PC-3 (cell line): ENCODE measurements at regions not wholly inside any gene's neighbourhood (a gene's known extent, or its start where the extent isn't known, plus 50 kb on each side); places are given as distances from the start of the nearest gene placed in this dataset.

Experiments
- ATAC-seq: fragments of 200-7000 bp; cut with Tn5 transposase; 2 replicates; pipeline ENCODE4 v1.9.1; 2020; ENCODE audit warnings: mild to moderate bottlenecking, moderate library complexity
- BruUV-seq: library from RNA; stranded (reverse); fragments of 400-500 nt; replicated peaks from 2 replicates; lab custom pipeline; 2021; lab: Mats Ljungman, UMichigan
- CTCF ChIA-PET: fragments of 300-600 bp; sonication (Branson Sonifier 250); formaldehyde crosslinking; loops from one replicate; lab custom pipeline; 2022; ENCODE audit warnings: antibody characterized with exemption; lab: Charles Lee
- POLR2A ChIA-PET: fragments of 300-600 bp; sonication (Branson Sonifier 250); formaldehyde crosslinking; loops from one replicate; lab custom pipeline; 2022; ENCODE audit warnings: antibody characterized with exemption; ENCODE audit not compliant: unreplicated experiment; lab: Charles Lee
- DNase-seq: peaks from one replicate; pipeline ENCODE4 v3.0.0-alpha.2; 2015
- H2AFZ ChIP-seq: fragments of 300-600 bp; sonication (generic); 2 replicates; pipeline ENCODE4 v1.6.0; 2016; ENCODE audit warnings: antibody characterized with exemption, low read length
- H3F3A ChIP-seq: fragments of 300-600 bp; sonication (generic); one replicate; pipeline ENCODE4 v1.6.0; 2017; ENCODE audit warnings: antibody characterized with exemption, low read length, control low read depth, mild to moderate bottlenecking; ENCODE audit not compliant: unreplicated experiment
- H3K27ac ChIP-seq: fragments of 300-600 bp; sonication (generic); 2 replicates; pipeline ENCODE4 v1.5.1; 2016; ENCODE audit warnings: mild to moderate bottlenecking, low read length
- H3K27me3 ChIP-seq: fragments of 300-600 bp; sonication (generic); 2 replicates; pipeline ENCODE4 v1.6.1; 2016; ENCODE audit warnings: low read length, mixed read lengths
- H3K36me3 ChIP-seq: fragments of 300-600 bp; sonication (generic); 2 replicates; pipeline ENCODE4 v1.6.1; 2016; ENCODE audit warnings: low read depth, mixed run types, low read length, mixed read lengths
- H3K4me1 ChIP-seq: fragments of 300-600 bp; sonication (generic); 2 replicates; pipeline ENCODE4 v1.5.1; 2016; ENCODE audit warnings: low read length; ENCODE audit not compliant: insufficient read depth
- H3K4me2 ChIP-seq: fragments of 300-600 bp; sonication (generic); 2 replicates; pipeline ENCODE4 v1.6.0; 2016; ENCODE audit warnings: low read length
- H3K4me3 ChIP-seq: fragments of 300-600 bp; sonication (generic); 2 replicates; pipeline ENCODE4 v1.5.1; 2016; ENCODE audit warnings: mild to moderate bottlenecking, low read length, mixed read lengths
- H3K79me2 ChIP-seq: fragments of 300-600 bp; sonication (generic); 2 replicates; pipeline ENCODE4 v1.6.1; 2017; ENCODE audit warnings: low read length, mixed read lengths
- H3K9ac ChIP-seq: fragments of 300-600 bp; sonication (generic); 2 replicates; pipeline ENCODE4 v1.6.0; 2016; ENCODE audit warnings: mild to moderate bottlenecking, low read length
- H3K9me2 ChIP-seq: fragments of 300-600 bp; sonication (generic); replicated peaks from 2 replicates; pipeline ENCODE4 v1.6.1; 2016; ENCODE audit warnings: mixed run types, low read length, mixed read lengths
- H3K9me3 ChIP-seq: fragments of 300-600 bp; sonication (generic); 2 replicates; pipeline ENCODE4 v1.6.1; 2016; ENCODE audit warnings: low read length, mixed read lengths
- H4K20me1 ChIP-seq: fragments of 300-600 bp; sonication (generic); 2 replicates; pipeline ENCODE4 v1.6.1; 2016; ENCODE audit warnings: low read length, mixed read lengths
- EZH2 ChIP-seq: fragments of 300-600 bp; sonication (generic); IDR thresholded peaks from one replicate; pipeline ENCODE4 v1.6.1; 2017; ENCODE audit warnings: antibody characterized with exemption, mild to moderate bottlenecking, low read length; ENCODE audit not compliant: unreplicated experiment
- EZH2phosphoT487 ChIP-seq: fragments of 300-600 bp; sonication (generic); IDR thresholded peaks from 2 replicates; pipeline ENCODE4 v1.6.1; 2018; ENCODE audit warnings: mild to moderate bottlenecking, antibody characterized with exemption, low read length, borderline replicate concordance
- intact Hi-C: fragments of 100-400 bp; cut with micrococcal nuclease; formaldehyde crosslinking; loops from 2 replicates; pipeline ENCODE4 v1.9.0; 2023
- TF ChIP-seq, protein P1 (sequence below): fragments of 300-600 bp; sonication (generic); conservative IDR thresholded peaks from 2 replicates; pipeline ENCODE4 v1.5.1; 2017; ENCODE audit warnings: antibody characterized with exemption, low read depth, mild to moderate bottlenecking, low read length

DNA sequence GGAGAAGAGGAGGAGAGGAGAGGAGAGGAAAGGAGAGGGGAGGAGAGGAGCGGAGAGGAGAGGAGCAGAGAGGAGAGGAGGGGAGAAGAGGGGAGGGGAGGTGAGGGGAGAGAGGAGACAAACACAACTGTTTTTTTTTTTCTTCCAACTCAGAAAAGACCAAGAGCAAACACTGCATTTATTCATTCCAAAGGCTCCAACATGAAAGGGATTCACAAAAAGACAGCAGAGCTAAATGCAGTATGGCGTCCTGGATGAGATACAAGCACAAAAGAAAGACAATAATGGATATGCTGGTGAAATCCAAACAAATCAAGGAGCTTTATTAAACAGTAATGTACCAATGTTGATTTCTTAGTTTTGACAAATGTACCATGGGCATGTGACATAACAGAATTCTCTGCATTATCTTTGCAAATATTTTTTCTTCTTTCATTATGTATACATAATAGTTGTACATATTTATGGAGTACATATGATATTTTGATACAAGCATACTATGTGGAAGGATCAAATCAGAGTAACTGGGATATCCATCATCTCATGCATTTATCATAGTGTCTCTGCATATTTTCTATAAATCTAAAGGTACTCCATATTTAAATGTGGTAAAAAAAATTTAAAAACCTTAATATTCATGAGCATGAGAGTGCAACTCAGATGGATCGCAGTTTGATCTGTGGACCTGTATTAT is 204.6 kb downstream of the CBLN4 start:
- Histone ChIP-seq H3K36me3 (no peaks in the 10 kb centered on the region), H3F3A (no peaks in the 10 kb centered on the region), H3K4me2 (no peak overlapping the region), H3K9me3 (peaks cover 22% of the 10 kb centered on the region), H3K27me3 (no peaks in the 10 kb centered on the region), H2AFZ (no peak overlapping the region), H3K79me2 (no peaks in the 10 kb centered on the region), H3K4me1 (no peaks in the 10 kb centered on the region), H3K9me2 (no peaks in the 10 kb centered on the region), H3K27ac (no peak overlapping the region), H3K4me3 (no peak overlapping the region), H3K9ac (no peak overlapping the region), H4K20me1 (no peaks in the 10 kb centered on the region)
- DNase-seq: no peak
- TF ChIP-seq, protein P1, sequence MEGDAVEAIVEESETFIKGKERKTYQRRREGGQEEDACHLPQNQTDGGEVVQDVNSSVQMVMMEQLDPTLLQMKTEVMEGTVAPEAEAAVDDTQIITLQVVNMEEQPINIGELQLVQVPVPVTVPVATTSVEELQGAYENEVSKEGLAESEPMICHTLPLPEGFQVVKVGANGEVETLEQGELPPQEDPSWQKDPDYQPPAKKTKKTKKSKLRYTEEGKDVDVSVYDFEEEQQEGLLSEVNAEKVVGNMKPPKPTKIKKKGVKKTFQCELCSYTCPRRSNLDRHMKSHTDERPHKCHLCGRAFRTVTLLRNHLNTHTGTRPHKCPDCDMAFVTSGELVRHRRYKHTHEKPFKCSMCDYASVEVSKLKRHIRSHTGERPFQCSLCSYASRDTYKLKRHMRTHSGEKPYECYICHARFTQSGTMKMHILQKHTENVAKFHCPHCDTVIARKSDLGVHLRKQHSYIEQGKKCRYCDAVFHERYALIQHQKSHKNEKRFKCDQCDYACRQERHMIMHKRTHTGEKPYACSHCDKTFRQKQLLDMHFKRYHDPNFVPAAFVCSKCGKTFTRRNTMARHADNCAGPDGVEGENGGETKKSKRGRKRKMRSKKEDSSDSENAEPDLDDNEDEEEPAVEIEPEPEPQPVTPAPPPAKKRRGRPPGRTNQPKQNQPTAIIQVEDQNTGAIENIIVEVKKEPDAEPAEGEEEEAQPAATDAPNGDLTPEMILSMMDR: no peak
- TF ChIP-seq EZH2phosphoT487 (no peak), EZH2 (no peak)
- intact Hi-C loops: no loop called here
- POLR2A ChIA-PET: no interaction called here
- BruUV-seq: no TSS peak
- CTCF ChIA-PET: no interaction called here
- ATAC-seq: no peak

DNA sequence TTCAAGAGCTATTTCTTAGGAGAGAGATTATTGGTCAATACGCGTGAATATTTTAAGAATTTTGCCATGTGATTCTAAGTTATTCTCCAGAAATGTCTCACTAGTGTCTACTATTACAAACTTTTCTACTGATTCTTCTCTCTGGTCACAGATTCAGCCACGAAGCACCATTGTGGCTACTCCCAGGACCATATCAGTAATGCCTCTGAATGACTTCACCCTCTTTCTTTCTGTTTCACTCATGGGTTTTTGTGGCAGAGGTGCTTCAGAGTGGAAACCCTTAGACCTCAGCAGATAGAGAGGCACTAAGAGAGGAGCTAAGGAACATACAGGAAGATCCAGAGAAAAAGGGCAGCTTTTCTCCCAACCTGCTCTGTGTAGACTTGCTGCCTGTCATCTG is 211.3 kb downstream of the CBLN4 start:
- H3K9ac ChIP-seq: no peak overlapping the region
- BruUV-seq: no TSS peak
- intact Hi-C loops: no loop called here
- ATAC-seq (no peak), DNase-seq (no peak)
- no peaks in the 10 kb centered on the region for H3K4me1 ChIP-seq
- ChIA-PET POLR2A (no interaction called here), CTCF (no interaction called here)
- H3K4me2 ChIP-seq: no peak overlapping the region
- no peak for TF ChIP-seq EZH2phosphoT487
- TF ChIP-seq, protein P1: no peak
- TF ChIP-seq EZH2: no peak
- no peaks in the 10 kb centered on the region for H3K27me3 ChIP-seq
- H3K4me3 ChIP-seq: no peak overlapping the region
- no peaks in the 10 kb centered on the region for H4K20me1 ChIP-seq
- H3K27ac ChIP-seq: no peak overlapping the region
- no peaks in the 10 kb centered on the region for H3K79me2 ChIP-seq
- H3K36me3 ChIP-seq: no peaks in the 10 kb centered on the region
- no peaks in the 10 kb centered on the region for H3F3A ChIP-seq
- H3K9me2 ChIP-seq: no peaks in the 10 kb centered on the region
- no peak overlapping the region for H2AFZ ChIP-seq
- H3K9me3 ChIP-seq: peaks cover 30% of the 10 kb centered on the region

DNA sequence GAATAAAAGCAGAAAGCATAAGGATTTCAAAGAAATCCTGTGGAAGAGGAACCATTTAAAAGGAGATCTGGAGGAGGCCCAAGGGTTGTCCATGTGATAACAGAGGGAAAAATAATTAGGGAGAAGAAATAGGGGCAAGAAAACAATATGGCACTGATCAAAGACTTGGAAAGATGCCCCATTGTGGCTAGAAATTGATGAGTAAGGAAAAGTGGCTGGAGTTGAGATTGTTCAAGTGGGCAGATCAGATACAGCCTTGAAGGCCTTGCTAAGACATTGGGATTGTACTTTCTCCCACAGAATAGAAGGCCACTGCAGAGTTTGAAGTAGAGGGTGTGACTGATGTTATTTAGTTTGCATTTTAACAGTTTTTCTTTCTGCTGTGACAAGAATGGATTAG is 213.3 kb downstream of the CBLN4 start:
- ChIA-PET POLR2A (no interaction called here), CTCF (no interaction called here)
- no peaks in the 10 kb centered on the region for H3K79me2 ChIP-seq
- no peak overlapping the region for H3K9ac ChIP-seq
- no peak overlapping the region for H3K27ac ChIP-seq
- no peaks in the 10 kb centered on the region for H3K4me1 ChIP-seq
- no peak overlapping the region for H2AFZ ChIP-seq
- no peak overlapping the region for H3K4me3 ChIP-seq
- no peaks in the 10 kb centered on the region for H4K20me1 ChIP-seq
- H3K36me3 ChIP-seq: no peaks in the 10 kb centered on the region
- no TSS peak for BruUV-seq
- DNase-seq: no peak
- H3K9me3 ChIP-seq: peaks cover 33% of the 10 kb centered on the region
- no peaks in the 10 kb centered on the region for H3K27me3 ChIP-seq
- TF ChIP-seq, protein P1: no peak
- TF ChIP-seq EZH2 (no peak), EZH2phosphoT487 (no peak)
- H3F3A ChIP-seq: no peaks in the 10 kb centered on the region
- H3K9me2 ChIP-seq: no peaks in the 10 kb centered on the region
- no peak for ATAC-seq
- H3K4me2 ChIP-seq: no peak overlapping the region
- intact Hi-C loops: no loop called here
